ENCODE measurements at regions not wholly inside any gene's neighbourhood (a gene's known extent, or its start where the extent isn't known, plus 50 kb on each side); places are given as distances from the start of the nearest gene placed in this dataset.
A peak's percentile ranks its signal among the peaks of the same experiment; 100 is the strongest.

GRCh38 chr3:125645616-125646015, 50.3 kb upstream of the OSBPL11 start:
- ChIA-PET CTCF (no interaction called here), POLR2A (ENCODE audit: unreplicated experiment) (no interaction called here)
- no peaks in the 10 kb centered on the region for H3K79me2 ChIP-seq (ENCODE audit: low read depth)
- H3K4me2 ChIP-seq: no peak overlapping the region
- H3F3A ChIP-seq (ENCODE audit: insufficient read depth, low read depth): peaks cover 25% of the 10 kb centered on the region
- no peak overlapping the region for H3K27ac ChIP-seq
- H4K20me1 ChIP-seq (ENCODE audit: insufficient read depth): no peaks in the 10 kb centered on the region
- TF ChIP-seq, protein P1, sequence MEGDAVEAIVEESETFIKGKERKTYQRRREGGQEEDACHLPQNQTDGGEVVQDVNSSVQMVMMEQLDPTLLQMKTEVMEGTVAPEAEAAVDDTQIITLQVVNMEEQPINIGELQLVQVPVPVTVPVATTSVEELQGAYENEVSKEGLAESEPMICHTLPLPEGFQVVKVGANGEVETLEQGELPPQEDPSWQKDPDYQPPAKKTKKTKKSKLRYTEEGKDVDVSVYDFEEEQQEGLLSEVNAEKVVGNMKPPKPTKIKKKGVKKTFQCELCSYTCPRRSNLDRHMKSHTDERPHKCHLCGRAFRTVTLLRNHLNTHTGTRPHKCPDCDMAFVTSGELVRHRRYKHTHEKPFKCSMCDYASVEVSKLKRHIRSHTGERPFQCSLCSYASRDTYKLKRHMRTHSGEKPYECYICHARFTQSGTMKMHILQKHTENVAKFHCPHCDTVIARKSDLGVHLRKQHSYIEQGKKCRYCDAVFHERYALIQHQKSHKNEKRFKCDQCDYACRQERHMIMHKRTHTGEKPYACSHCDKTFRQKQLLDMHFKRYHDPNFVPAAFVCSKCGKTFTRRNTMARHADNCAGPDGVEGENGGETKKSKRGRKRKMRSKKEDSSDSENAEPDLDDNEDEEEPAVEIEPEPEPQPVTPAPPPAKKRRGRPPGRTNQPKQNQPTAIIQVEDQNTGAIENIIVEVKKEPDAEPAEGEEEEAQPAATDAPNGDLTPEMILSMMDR (conservative IDR thresholded peaks at IDR 0.05): no peak
- no peak for TF ChIP-seq EZH2 (IDR thresholded peaks at IDR 0.05; ENCODE audit: low read depth)
- H3K36me3 ChIP-seq (ENCODE audit: low read depth): no peaks in the 10 kb centered on the region
- H3K4me3 ChIP-seq: no peak overlapping the region
- no peaks in the 10 kb centered on the region for H3K27me3 ChIP-seq (ENCODE audit: insufficient read depth, low read depth)
- no peak overlapping the region for H2AFZ ChIP-seq
- BruUV-seq (replicated peaks): no TSS peak
- H3K9me3 ChIP-seq (ENCODE audit: insufficient read depth, low read depth): no peaks in the 10 kb centered on the region
- peaks cover 28% of the 10 kb centered on the region for H3K4me1 ChIP-seq (replicated peaks; ENCODE audit: insufficient read depth)
- intact Hi-C loops (cut with micrococcal nuclease; ENCODE audit: unreplicated experiment): loop anchor here (2.0 kb wide), 1 partner anchor 13 kb away; no protein-coding TSS in a partner anchor
- no peak for DNase-seq
- H3K9me2 ChIP-seq (ENCODE audit: insufficient read depth): no peaks in the 10 kb centered on the region

GRCh38 chr3:125646581-125646980, 51.3 kb upstream of the OSBPL11 start:
- H3F3A ChIP-seq (ENCODE audit: insufficient read depth, low read depth): peaks cover 25% of the 10 kb centered on the region
- TF ChIP-seq, protein P1 (conservative IDR thresholded peaks at IDR 0.05): no peak
- TF ChIP-seq EZH2 (IDR thresholded peaks at IDR 0.05; ENCODE audit: low read depth): no peak
- H3K79me2 ChIP-seq (ENCODE audit: low read depth): no peaks in the 10 kb centered on the region
- H3K27ac ChIP-seq: peak overlapping the region; percentile 96
- POLR2A ChIA-PET (ENCODE audit: unreplicated experiment): no interaction called here
- H3K4me3 ChIP-seq: no peak overlapping the region
- no peak overlapping the region; the same call in 1 of the 2 replicates for H2AFZ ChIP-seq
- no peaks in the 10 kb centered on the region for H3K27me3 ChIP-seq (ENCODE audit: insufficient read depth, low read depth)
- no peak for DNase-seq
- no peaks in the 10 kb centered on the region for H3K9me2 ChIP-seq (ENCODE audit: insufficient read depth)
- H4K20me1 ChIP-seq (ENCODE audit: insufficient read depth): no peaks in the 10 kb centered on the region
- peaks cover 37% of the 10 kb centered on the region for H3K4me1 ChIP-seq (replicated peaks; ENCODE audit: insufficient read depth)
- no peaks in the 10 kb centered on the region for H3K36me3 ChIP-seq (ENCODE audit: low read depth)
- peak overlapping the region; percentile 81; the same call in 1 of the 2 replicates for H3K4me2 ChIP-seq
- CTCF ChIA-PET: interaction anchor here (1.3 kb wide), 1 partner anchor 16 kb away, joined by 3 read pairs; no protein-coding TSS in a partner anchor
- no TSS peak for BruUV-seq (replicated peaks)
- intact Hi-C loops (cut with micrococcal nuclease; ENCODE audit: unreplicated experiment): loop anchor here (2.0 kb wide), 1 partner anchor 14 kb away; no protein-coding TSS in a partner anchor
- H3K9me3 ChIP-seq (ENCODE audit: insufficient read depth, low read depth): no peaks in the 10 kb centered on the region

DNA sequence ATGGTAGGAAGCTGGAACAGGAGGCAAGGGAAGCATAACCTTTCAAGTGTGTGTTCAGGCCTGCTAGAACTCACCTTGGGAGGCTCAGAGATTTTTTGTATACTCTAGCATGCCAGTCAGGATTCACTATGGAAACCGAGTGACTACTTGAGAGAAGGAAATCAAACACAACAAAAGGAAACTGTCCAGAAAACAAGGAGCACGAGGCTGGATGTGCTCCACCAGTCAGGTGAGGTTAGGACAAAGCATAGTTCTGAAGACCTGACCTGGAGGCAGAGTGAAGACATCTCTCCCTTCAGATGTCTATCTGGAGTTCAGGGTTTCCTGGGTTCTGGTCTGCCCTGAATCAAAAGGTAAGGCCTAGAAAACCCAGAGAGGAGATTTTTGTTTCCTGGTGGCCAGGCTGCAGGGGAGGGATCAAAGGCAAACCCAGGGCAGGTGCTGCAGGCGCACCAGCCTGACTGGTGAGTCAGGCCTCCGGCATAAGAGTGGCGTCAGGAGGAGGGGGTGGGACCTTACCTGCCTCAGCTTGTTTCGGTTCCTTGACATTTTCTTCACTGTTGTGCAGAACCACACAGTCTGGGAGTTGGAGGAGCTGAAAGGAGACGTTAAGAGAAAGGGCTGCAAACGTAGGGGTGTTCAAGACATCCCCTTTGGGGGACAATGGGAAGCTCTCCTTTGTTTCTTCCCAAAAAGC, 52.2 kb upstream of the OSBPL11 start:
- peak overlapping the region; percentile 81 for H3K4me2 ChIP-seq
- peak; percentile 88 for DNase-seq
- peaks cover 43% of the 10 kb centered on the region for H3K4me1 ChIP-seq (replicated peaks; ENCODE audit: insufficient read depth)
- TSS peak; percentile 94 for BruUV-seq (replicated peaks)
- H3K4me3 ChIP-seq: peak overlapping the region; percentile 48; the same call in 1 of the 2 replicates
- peak overlapping the region; percentile 96 for H3K27ac ChIP-seq
- ChIA-PET CTCF (interaction anchor here (0.5 to 1.3 kb wide), 3 partner anchors 15 to 276 kb away, joined by 3 to 12 read pairs (median 3); no protein-coding TSS in a partner anchor), POLR2A (ENCODE audit: unreplicated experiment) (interaction anchor here (0.5 to 0.8 kb wide), 4 partner anchors 11 to 608 kb away, joined by 3 to 8 read pairs (median 4); no protein-coding TSS in a partner anchor)
- H4K20me1 ChIP-seq (ENCODE audit: insufficient read depth): no peaks in the 10 kb centered on the region
- H3K79me2 ChIP-seq (ENCODE audit: low read depth): no peaks in the 10 kb centered on the region
- no peaks in the 10 kb centered on the region for H3K36me3 ChIP-seq (ENCODE audit: low read depth)
- no peaks in the 10 kb centered on the region for H3K27me3 ChIP-seq (ENCODE audit: insufficient read depth, low read depth)
- TF ChIP-seq, protein P1 (conservative IDR thresholded peaks at IDR 0.05): no peak
- TF ChIP-seq EZH2 (IDR thresholded peaks at IDR 0.05; ENCODE audit: low read depth): no peak
- no peaks in the 10 kb centered on the region for H3K9me3 ChIP-seq (ENCODE audit: insufficient read depth, low read depth)
- peak overlapping the region; percentile 83 for H2AFZ ChIP-seq
- intact Hi-C loops (cut with micrococcal nuclease; ENCODE audit: unreplicated experiment): loop anchor here (1.0 to 2.0 kb wide), 2 partner anchors 15 to 52 kb away; partner anchors contain the start of gene OSBPL11
- H3F3A ChIP-seq (ENCODE audit: insufficient read depth, low read depth): peaks cover 25% of the 10 kb centered on the region
- H3K9me2 ChIP-seq (ENCODE audit: insufficient read depth): no peaks in the 10 kb centered on the region

Data from PC-9 (cell line).